ENCODE measurements at regions not wholly inside any gene's neighbourhood (a gene's known extent, or its start where the extent isn't known, plus 50 kb on each side); places are given as distances from the start of the nearest gene placed in this dataset.

DNA sequence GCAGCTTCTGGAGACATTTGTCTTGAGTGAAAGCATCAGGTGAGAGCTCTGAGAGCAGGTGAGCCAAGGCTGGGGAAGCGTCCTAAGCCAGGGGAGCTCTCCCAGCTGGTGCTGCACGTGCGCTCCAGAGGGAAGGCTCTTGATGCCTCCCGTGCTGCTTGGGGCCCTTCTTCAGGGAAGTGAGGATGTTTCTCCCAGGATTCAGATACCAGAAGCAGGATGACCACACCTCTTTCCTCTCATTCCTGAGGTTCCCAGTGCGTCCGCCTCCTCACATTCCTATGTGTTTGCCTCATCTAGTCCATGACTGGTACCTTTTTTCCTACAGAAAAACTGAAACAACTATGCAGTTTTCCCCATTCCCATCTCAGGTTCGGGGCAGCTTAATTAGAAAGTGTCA is 231.0 kb upstream of the IRS2 start (continued):
- TF ChIP-seq MYC (IDR thresholded peaks at IDR 0.05; ENCODE audit: borderline replicate concordance, low read length) (no peak), RFX5 (IDR thresholded peaks at IDR 0.05) (no peak), NR3C1 (IDR thresholded peaks at IDR 0.05) (no peak), HOXA7 (CRISPR knock-in tag; IDR thresholded peaks at IDR 0.05) (no peak), HOXB5 (CRISPR knock-in tag; IDR thresholded peaks at IDR 0.05) (0 out of 2 replicates have a peak, but pooled peaks have one; percentile 55)
- TF ChIP-seq, protein P1, sequence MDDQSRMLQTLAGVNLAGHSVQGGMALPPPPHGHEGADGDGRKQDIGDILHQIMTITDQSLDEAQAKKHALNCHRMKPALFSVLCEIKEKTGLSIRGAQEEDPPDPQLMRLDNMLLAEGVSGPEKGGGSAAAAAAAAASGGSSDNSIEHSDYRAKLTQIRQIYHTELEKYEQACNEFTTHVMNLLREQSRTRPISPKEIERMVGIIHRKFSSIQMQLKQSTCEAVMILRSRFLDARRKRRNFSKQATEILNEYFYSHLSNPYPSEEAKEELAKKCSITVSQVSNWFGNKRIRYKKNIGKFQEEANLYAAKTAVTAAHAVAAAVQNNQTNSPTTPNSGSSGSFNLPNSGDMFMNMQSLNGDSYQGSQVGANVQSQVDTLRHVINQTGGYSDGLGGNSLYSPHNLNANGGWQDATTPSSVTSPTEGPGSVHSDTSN (IDR thresholded peaks at IDR 0.05) = no peak
- TF ChIP-seq, protein P2, sequence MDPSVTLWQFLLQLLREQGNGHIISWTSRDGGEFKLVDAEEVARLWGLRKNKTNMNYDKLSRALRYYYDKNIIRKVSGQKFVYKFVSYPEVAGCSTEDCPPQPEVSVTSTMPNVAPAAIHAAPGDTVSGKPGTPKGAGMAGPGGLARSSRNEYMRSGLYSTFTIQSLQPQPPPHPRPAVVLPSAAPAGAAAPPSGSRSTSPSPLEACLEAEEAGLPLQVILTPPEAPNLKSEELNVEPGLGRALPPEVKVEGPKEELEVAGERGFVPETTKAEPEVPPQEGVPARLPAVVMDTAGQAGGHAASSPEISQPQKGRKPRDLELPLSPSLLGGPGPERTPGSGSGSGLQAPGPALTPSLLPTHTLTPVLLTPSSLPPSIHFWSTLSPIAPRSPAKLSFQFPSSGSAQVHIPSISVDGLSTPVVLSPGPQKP (IDR thresholded peaks at IDR 0.05; ENCODE audit: low read depth, low read length) = no peak

DNA sequence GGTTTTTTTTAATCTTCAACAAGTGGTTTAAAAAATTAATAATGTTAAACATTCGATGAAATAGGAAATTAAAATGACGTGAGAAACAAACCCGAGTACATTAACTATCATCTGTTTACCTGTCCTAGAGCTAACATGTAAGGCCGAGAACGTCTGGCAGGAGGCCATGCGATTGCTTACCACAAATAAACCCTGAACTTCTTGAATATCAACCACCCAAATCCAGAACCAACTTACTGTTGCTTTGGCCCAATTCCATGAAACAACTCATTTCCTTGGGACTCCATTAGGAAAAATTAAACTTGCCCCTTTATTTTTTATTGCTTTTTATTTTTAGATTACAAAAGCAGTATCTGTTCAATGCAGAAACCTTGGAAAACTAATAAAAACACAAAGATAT is 228.9 kb upstream of the IRS2 start:
- WGBS (ENCODE audit: missing lambda C conversion rate) = 4% methylated on average over 6 of the region's 6 CpGs
- H3K4me1 ChIP-seq = peaks cover 70% of the 10 kb centered on the region
- peak overlapping the region; percentile 77 to 91 for H3K27ac ChIP-seq
- TF ChIP-seq CHD2 (IDR thresholded peaks at IDR 0.05; ENCODE audit: low read length, partially characterized antibody) (no peak), NPAS2 (CRISPR knock-in tag; IDR thresholded peaks at IDR 0.05; ENCODE audit: borderline replicate concordance) (no peak), HOXB13 (CRISPR knock-in tag; IDR thresholded peaks at IDR 0.05; ENCODE audit: low read depth) (no peak), MAZ (IDR thresholded peaks at IDR 0.05; ENCODE audit: borderline replicate concordance, low read depth, low read length) (no peak), TFCP2L1 (CRISPR knock-in tag; IDR thresholded peaks at IDR 0.05) (no peak), RFX5 (IDR thresholded peaks at IDR 0.05) (no peak), BHLHE40 (IDR thresholded peaks at IDR 0.05; ENCODE audit: low read depth, low read length) (no peak), ESRRA (IDR thresholded peaks at IDR 0.05; ENCODE audit: borderline replicate concordance, low read length) (no peak), CBX8 (IDR thresholded peaks at IDR 0.05) (no peak), HOXA7 (CRISPR knock-in tag; IDR thresholded peaks at IDR 0.05) (no peak), HOXB5 (CRISPR knock-in tag; IDR thresholded peaks at IDR 0.05) (no peak), EHF (CRISPR knock-in tag; IDR thresholded peaks at IDR 0.05) (no peak), ZSCAN20 (CRISPR knock-in tag; IDR thresholded peaks at IDR 0.05) (no peak), KDM5A (IDR thresholded peaks at IDR 0.05) (no peak), KDM1A (IDR thresholded peaks at IDR 0.05; ENCODE audit: low read depth) (no peak), JUNB (IDR thresholded peaks at IDR 0.05) (no peak), CEBPB (IDR thresholded peaks at IDR 0.05) (no peak), GATA3 (IDR thresholded peaks at IDR 0.05; ENCODE audit: borderline replicate concordance) (no peak)
- TF ChIP-seq, protein P3, sequence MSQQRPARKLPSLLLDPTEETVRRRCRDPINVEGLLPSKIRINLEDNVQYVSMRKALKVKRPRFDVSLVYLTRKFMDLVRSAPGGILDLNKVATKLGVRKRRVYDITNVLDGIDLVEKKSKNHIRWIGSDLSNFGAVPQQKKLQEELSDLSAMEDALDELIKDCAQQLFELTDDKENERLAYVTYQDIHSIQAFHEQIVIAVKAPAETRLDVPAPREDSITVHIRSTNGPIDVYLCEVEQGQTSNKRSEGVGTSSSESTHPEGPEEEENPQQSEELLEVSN (IDR thresholded peaks at IDR 0.05; ENCODE audit: borderline replicate concordance, low read depth) = no peak
- ChIA-PET POLR2A (no interaction called here), CTCF (no interaction called here)
- peak overlapping the region; percentile 60 for H3K4me2 ChIP-seq
- ATAC-seq = no peak
- DNase-seq (ENCODE audit: low read depth in 1 of 2, low spot score in 1 of 2) = peak in 1 of 2 experiments; percentile 70
- no peak for FAIRE-seq
- no peak overlapping the region for H3K4me3 ChIP-seq
- no peaks in the 10 kb centered on the region; the same call in 2 of the 3 replicates for H3K9me3 ChIP-seq

DNA sequence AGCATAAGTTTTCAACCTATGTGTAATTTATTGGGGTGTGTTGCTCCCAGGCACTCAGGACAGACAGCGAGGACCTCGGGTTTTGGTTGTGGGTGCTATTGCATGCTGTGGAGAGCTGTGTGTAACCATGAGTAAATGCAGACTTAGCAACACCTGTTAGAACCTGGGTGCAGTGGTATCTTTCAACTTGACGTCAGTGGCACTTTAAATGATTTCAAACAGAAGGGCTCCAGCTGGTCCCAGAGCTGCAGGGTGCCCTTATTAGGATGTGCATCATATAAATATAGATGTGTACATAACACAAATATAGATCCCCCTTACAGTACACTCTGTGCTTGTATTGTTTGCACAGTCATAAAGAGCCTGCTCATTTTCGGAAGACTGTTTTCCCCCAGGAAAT is 228.3 kb upstream of the IRS2 start:
- Histone ChIP-seq H3K4me3 (no peak overlapping the region), H3K4me2 (peak overlapping the region; percentile 60), H3K9me3 (no peaks in the 10 kb centered on the region; the same call in 2 of the 3 replicates), H3K27ac (peak overlapping the region; percentile 77 to 91), H3K4me1 (peaks cover 70% of the 10 kb centered on the region)
- FAIRE-seq (no peak), ATAC-seq (peak in 1 of 2 experiments; percentile 56; a peak in 3 of 6 replicates), DNase-seq (ENCODE audit: low read depth in 1 of 2, low spot score in 1 of 2) (peak in 1 of 2 experiments; percentile 70)
- POLR2A ChIA-PET = no interaction called here
- CTCF ChIA-PET = interaction anchor here (1.6 kb wide), 1 partner anchor 15 kb away, joined by 3 read pairs; no protein-coding TSS in a partner anchor
- TF ChIP-seq, protein P4, sequence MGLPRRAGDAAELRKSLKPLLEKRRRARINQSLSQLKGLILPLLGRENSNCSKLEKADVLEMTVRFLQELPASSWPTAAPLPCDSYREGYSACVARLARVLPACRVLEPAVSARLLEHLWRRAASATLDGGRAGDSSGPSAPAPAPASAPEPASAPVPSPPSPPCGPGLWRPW (IDR thresholded peaks at IDR 0.05) = no peak
- TF ChIP-seq GATA3 (IDR thresholded peaks at IDR 0.05; ENCODE audit: borderline replicate concordance) (0 out of 2 replicates have a peak, but pooled peaks have one; percentile 31), BHLHE40 (IDR thresholded peaks at IDR 0.05; ENCODE audit: low read depth, low read length) (no peak), CEBPB (IDR thresholded peaks at IDR 0.05) (peak in 1 of 2 experiments; percentile 33; a peak in 1 of 4 replicates)
- WGBS (ENCODE audit: missing lambda C conversion rate) = 0% methylated on average over 2 of the region's 4 CpGs

Data from A549 (cell line).